GM18507 (cell line): ENCODE measurements at regions not wholly inside any gene's neighbourhood (a gene's known extent, or its start where the extent isn't known, plus 50 kb on each side); places are given as distances from the start of the nearest gene placed in this dataset.
A peak's percentile ranks its signal among the peaks of the same experiment; 100 is the strongest.

Experiments
- DNase-seq: peaks from one replicate; pipeline ENCODE4 v3.0.0; 2011; ENCODE audit warnings: low read depth; ENCODE audit not compliant: insufficient read length; ENCODE audit errors: extremely low spot score
- FAIRE-seq: peaks from 2 replicates; lab custom pipeline; 2011; peaks lifted over from hg19 to GRCh38; lab: Jason Lieb, UNC

DNA sequence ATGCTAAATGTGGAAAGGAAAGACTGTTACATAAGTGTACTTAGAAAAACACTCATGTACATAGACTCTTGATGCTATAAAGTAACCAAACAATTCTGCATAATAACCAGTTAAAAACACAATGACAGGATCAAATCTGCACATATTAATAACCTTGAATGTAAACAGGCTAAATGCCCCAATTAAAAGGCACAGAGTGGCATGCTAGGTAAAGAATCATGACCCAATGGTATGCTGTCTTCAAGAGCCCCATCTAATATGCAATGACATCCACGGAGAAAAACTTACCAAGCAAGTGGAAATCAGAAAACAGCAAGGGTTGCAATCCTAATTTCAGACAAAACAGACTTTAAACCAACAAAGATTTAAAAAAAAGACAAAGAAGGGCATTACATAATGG, 644.8 kb upstream of the PKN2 start:
- no peak for FAIRE-seq
- no peak for DNase-seq

DNA sequence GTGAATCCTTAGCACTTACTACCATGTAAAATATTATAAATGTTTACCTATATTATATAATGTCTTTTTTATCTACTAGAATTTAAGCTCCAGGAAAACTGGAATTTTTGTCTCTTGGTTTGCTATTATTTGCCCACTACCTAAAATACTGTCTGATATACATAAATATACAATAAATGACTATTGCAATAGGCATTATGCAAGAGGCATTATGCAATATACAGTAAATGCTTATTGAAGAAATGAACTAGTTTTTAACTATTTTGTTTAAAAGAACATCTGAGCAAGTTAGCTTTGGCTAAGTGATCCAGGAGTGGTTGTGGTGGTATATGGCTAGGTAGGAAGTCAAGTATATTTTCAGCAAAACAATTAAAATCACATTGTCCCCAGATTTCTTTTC, 640.2 kb upstream of the PKN2 start:
- DNase-seq (no peak), FAIRE-seq (no peak)

DNA sequence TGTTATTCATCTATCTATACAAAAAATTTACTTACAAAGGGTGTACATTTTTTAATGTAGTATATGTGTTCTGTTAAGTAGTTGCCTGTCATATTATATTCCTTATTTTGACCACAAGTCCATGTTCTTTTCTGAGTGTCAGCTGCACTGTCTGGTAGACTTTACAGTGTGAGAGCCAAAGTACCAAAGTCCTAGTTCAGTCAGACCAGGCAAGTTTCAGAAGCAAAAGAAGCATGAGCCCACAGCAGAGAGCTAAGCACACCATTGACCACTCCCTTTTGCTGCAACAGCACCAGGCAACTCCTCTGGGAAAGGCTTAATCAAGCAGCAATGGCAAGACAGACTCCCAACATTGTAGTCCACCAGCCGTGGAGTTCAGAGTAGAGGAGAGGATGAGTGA, 631.9 kb upstream of the PKN2 start:
- FAIRE-seq, result no peak
- DNase-seq, result no peak

- no peak for DNase-seq
- no peak for FAIRE-seq
These were observed 631.0 kb upstream of the PKN2 start for GRCh38 chr1:88053065-88053464.

- FAIRE-seq, result no peak
- DNase-seq, result no peak
These were observed 627.2 kb upstream of the PKN2 start for GRCh38 chr1:88056881-88057280.

- DNase-seq, result no peak
- FAIRE-seq, result no peak
These were observed 625.9 kb upstream of the PKN2 start for GRCh38 chr1:88058205-88058604.

DNA sequence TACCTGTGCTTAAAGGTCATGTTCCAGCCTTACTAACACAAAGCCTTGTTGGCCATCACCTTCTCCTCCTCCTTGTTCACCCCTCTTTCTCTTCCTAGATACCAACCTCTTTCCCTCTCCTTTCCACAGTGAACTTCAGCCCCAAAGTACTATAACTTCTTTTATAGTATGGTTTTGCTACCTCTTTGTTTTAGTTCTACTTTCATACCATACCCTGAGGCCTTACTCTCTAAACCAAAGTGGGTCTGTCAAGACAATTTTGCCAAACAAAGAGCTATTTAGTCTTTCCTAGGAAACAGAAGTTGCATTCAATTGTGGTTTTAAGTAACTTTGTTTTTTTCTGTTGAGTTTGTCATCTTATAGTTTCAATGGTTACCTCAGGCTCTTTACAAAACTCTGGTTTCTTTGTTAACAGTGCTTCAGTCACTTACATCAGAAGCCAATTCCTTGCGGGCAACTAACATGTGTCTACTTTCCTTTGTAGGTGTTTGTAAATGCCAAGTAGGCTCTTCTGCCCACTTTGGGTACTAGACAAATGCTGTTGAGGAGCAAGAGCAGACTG, 623.9 kb upstream of the PKN2 start:
- FAIRE-seq (no peak), DNase-seq (no peak)

DNA sequence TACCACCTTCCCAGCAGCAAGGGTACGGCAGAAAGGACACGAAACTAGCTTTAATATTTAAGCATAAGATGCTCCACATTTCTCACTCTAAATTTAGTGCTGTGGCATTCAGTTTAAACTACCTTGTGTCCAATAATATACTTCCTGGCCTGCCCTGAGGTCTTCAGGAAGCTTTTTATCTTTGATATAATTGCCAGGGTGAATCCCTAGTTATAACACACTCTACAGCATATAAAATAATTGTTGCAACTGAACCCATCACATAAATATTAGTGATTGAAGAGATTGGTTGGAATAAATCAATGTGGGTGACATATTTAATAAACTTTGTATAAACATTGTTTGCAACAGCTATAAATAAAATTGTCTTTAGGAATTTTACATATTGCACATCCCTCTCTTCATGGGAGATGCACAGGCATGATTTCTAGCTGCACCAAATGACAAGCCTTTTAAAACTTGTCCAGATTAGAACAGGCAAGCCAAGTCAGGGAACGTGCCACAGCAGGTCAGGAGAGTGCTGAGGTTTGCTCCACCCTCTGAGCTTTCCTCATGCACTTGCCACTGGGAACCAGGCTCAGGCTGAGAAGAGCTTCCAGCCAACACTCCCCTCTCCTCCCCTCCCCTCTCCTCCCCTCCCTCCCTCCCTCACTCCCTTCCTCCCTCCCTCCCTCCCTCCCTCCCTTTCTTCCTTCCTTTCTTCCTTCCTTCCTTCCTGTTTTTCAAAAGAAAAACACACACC, 623.2 kb upstream of the PKN2 start:
- DNase-seq, result no peak
- no peak for FAIRE-seq

DNA sequence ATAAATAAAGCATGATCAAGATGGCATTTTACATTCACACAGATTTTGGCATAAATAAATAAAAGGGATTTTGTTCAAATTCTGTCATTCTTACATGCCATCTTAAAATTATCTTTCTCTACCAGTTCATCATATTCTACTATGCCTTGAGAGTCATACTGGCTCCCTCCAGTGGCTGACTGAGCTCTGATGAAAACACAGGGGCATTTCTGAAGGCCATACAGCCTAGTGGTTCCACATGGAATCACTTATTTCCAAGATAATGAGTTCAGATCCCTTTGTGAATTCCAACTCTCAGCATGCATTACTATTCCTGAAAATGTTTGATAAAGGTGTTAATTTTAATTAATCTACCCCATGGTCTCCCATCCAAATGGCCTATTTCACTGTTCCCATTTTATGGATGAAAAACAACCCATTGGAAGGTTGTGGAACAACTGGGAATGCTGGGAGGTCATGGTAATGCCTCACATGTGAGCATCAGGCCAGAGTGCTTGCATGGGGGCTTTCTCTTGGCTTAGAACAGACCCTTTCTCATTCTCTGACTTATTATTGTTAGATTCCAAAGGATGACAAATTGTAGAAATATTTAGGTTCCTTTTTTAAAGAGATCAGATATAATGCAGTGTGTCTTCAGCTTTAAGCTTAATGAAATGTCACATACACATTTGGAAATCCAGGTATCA, 622.4 kb upstream of the PKN2 start:
- DNase-seq, result no peak
- peak; percentile 56 for FAIRE-seq

- FAIRE-seq, result no peak
- DNase-seq, result no peak
These were observed 621.4 kb upstream of the PKN2 start for GRCh38 chr1:88062650-88063153.

DNA sequence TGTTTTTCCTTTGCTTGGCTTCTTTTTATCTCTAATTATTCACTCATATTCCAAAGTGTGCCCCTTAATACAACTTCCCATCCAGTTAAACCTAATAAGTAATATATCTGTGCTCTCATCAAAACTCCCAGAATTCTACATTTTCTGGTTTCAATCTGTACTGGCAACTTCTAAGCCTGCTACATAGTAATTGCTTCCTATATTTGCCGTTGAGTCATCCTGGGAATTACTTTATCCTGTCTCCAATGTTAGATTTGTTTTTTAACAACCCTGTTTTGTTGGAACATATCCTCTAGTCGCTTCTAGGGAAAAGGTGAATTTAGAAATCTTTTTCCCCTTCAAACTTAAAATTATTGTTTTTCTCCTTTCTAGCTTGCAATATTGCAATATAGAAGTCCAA, 620.5 kb upstream of the PKN2 start:
- no peak for FAIRE-seq
- no peak for DNase-seq

- FAIRE-seq, result no peak
- no peak for DNase-seq
These were observed 615.6 kb upstream of the PKN2 start for GRCh38 chr1:88068407-88068960.

DNA sequence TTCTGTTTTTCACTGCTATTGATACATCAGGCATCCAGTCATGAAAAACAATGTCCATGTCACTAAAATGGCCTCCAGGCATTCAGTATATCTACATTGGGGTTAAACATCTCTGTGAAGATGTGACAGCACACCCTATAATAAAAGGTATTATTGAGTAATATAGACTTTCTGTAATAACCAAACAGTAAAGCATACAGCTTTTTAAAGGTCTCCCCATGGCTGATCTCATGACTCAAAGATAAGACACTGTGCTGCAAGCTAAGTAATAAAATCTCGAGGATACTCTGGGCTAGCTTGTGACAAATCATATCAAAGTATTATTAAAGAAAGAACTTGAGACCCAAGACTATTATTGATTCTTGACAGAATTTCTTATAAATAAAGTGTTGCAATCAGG, 613.1 kb upstream of the PKN2 start:
- no peak for FAIRE-seq
- no peak for DNase-seq

DNA sequence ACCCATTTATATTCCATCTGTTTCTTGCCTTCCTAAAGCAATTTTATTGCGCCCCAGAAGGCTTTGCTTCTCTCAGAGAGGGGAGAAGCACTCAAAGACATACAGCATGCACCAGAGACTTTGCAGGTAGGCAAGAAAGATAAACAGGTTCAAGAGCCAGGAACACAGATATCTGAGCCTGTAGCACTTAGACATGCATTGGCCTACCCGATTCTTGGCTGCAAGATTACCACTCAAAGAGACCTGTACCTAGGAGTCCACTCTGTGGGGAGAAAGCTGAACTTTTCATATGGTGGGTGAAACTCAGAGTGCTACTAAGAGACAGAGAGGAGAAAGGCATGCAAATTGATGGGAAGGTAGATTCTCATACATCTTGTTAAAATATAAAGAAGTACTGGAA, 609.4 kb upstream of the PKN2 start:
- DNase-seq (no peak), FAIRE-seq (no peak)

- DNase-seq (no peak), FAIRE-seq (no peak)
These were observed 608.3 kb upstream of the PKN2 start for GRCh38 chr1:88075813-88076212.

DNA sequence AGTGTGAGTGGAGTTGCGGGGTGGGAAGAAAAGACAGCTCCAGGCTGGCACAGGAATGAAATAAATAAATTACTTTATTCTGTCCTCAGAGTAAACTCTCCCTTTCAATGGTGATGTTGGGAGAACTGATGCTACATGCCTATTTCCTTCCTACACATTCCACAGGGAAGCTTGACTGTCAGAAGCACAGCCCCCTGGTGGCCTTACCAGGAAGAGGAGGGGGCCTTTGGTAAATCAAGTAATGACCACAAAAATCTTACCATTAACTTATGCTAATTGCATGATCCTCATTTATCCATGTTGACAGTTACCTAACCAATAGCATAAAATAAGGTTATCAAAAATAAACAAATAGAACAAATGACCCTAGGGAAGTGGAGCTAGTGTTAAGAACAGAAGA, 605.0 kb upstream of the PKN2 start:
- no peak for FAIRE-seq

GRCh38 chr1:88080875-88081274, 603.2 kb upstream of the PKN2 start:
- FAIRE-seq (no peak), DNase-seq (no peak)

More for the DNA sequence above, 605.0 kb upstream of the PKN2 start:
- DNase-seq, result no peak

DNA sequence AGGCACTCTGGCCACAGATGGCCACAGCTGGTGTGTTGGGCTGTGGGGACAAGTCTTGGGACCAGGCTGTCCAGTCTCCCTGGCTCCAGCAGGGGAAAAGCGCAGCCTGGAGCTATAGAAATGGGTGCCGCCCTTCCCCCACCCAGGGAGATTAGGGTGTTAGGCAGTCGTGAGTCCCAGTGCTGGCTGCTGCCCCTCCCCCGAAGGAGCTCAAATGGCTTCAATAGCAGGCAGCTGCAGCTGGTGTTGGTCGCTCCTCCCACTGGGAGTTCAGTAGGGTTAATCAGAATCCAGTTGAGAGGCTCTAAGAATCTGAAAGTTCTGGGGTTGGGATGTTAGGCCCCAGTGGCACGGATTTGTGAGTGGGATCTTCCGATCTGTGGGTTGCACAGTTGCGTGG, 595.6 kb upstream of the PKN2 start:
- FAIRE-seq (no peak), DNase-seq (no peak)

DNA sequence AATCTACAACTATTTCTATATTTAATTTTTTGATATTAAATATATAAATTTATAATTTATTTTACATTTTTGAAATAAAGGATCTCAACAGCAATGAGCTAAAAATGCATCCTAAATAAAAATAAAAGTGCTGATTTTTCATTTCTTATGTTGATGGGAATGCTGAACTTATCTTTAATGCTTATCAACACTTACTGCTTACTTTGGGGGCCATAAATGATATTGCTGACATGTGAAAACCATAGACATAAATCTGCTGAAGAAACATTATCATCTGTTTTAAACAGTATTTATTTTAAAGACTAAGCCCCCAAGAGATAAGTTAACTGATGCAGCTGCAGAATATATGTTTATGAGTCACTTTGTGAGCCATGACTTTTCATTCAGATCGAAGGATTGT, 594.1 kb upstream of the PKN2 start:
- DNase-seq (no peak), FAIRE-seq (no peak)

DNA sequence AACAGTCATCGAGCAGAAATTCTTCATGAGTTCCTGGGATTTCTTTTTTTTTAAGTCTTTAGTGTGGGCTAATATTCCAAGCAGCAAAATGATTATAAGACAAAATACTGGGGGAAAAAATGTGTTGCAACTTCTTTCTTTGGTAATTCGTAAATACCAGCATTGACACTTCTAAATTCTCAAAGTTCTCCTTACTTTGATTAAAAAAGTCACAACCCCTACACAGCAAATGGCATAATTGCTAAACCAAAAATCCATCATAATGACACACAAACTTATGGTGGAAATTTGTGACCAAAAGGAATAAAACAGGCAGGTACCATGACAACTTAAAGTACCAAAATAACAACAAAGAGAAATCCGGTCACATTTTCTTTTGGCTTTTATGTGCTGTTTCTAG, 585.2 kb upstream of the PKN2 start:
- FAIRE-seq (no peak), DNase-seq (no peak)

GRCh38 chr1:88101041-88101440, 583.0 kb upstream of the PKN2 start:
- no peak for FAIRE-seq
- no peak for DNase-seq
